Urinary bladder (tissue), 3 donors: ENCODE measurements at regions not wholly inside any gene's neighbourhood (a gene's known extent, or its start where the extent isn't known, plus 50 kb on each side); places are given as distances from the start of the nearest gene placed in this dataset.

Source experiments
- DNase-seq: peaks from one replicate; pipeline ENCODE4 v3.0.0-alpha.2; 2015; ENCODE audit errors: extremely low spot score
- H3K27ac ChIP-seq: one replicate; pipeline ENCODE4 v1.5.1; 2013; ENCODE audit warnings: low read depth, mild to moderate bottlenecking, moderate library complexity
- H3K36me3 ChIP-seq: one replicate; pipeline ENCODE4 v1.6.1; 2013; ENCODE audit warnings: mild to moderate bottlenecking, moderate library complexity; ENCODE audit not compliant: insufficient read depth
- H3K4me1 ChIP-seq: one replicate; pipeline ENCODE4 v1.6.1; 2013; ENCODE audit warnings: mild to moderate bottlenecking, moderate library complexity; ENCODE audit not compliant: insufficient read depth
- H3K4me3 ChIP-seq: one replicate; pipeline ENCODE4 v1.5.1; 2013; ENCODE audit warnings: low read depth, low read length
- WGBS: extraction: QIAGEN DNeasy Blood & Tissue Kit; methylation state at CpG from one replicate; pipeline ENCODE4 v1.1.7; 2013; 5-methylcytosine and 5-hydroxymethylcytosine counted together
- donor health status: healthy with polysubstance abuse.
- donor health status: healthy.

GRCh38 chr12:130281153-130281799, 56.4 kb upstream of the PIWIL1 start:
- Histone ChIP-seq H3K4me3 (no peak overlapping the region), H3K4me1 (no peaks in the 10 kb centered on the region), H3K36me3 (no peaks in the 10 kb centered on the region), H3K27ac (no peak overlapping the region)
- WGBS: 44% methylated on average over 30 of the region's 30 CpGs
- no peak for DNase-seq

GRCh38 chr12:130286041-130286440, 51.6 kb upstream of the PIWIL1 start:
- H3K36me3 ChIP-seq: no peaks in the 10 kb centered on the region
- DNase-seq: no peak
- no peak overlapping the region for H3K4me3 ChIP-seq
- no peak overlapping the region for H3K27ac ChIP-seq
- no peaks in the 10 kb centered on the region for H3K4me1 ChIP-seq
- 60% methylated on average over 8 of the region's 8 CpGs for WGBS

GRCh38 chr12:130286741-130287440, 50.8 kb upstream of the PIWIL1 start:
- Histone ChIP-seq H3K27ac (no peak overlapping the region), H3K36me3 (no peaks in the 10 kb centered on the region), H3K4me1 (no peaks in the 10 kb centered on the region), H3K4me3 (no peak overlapping the region)
- DNase-seq: no peak
- 47% methylated on average over 14 of the region's 14 CpGs for WGBS
